ENCODE measurements at regions not wholly inside any gene's neighbourhood (a gene's known extent, or its start where the extent isn't known, plus 50 kb on each side); places are given as distances from the start of the nearest gene placed in this dataset.

DNA sequence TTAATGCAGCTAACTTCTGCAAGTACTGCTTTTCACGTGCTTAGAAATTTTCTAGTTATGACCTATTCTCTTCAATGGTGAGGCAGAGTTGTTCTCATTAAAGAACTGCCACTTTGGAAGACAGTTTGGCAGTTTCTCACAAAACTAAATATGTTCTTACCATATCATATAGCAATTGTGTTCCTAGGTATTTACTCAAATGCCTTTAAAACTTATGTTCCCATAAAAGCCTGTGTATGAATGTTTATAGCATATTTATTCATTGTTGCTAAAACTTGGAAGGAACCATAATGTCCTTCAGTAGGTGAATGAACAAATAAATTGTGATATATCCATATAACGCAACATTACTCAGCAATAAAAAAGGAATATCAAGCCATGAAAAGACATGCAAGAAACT, 555.1 kb upstream of the POT1 start:
- DNase-seq (ENCODE audit: low spot score in 2 of 2), result no peak
- intact Hi-C loops (cut with DNase I; ENCODE audit: low total_unique reads), result no loop called here
- TF ChIP-seq, protein P1, sequence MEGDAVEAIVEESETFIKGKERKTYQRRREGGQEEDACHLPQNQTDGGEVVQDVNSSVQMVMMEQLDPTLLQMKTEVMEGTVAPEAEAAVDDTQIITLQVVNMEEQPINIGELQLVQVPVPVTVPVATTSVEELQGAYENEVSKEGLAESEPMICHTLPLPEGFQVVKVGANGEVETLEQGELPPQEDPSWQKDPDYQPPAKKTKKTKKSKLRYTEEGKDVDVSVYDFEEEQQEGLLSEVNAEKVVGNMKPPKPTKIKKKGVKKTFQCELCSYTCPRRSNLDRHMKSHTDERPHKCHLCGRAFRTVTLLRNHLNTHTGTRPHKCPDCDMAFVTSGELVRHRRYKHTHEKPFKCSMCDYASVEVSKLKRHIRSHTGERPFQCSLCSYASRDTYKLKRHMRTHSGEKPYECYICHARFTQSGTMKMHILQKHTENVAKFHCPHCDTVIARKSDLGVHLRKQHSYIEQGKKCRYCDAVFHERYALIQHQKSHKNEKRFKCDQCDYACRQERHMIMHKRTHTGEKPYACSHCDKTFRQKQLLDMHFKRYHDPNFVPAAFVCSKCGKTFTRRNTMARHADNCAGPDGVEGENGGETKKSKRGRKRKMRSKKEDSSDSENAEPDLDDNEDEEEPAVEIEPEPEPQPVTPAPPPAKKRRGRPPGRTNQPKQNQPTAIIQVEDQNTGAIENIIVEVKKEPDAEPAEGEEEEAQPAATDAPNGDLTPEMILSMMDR (IDR thresholded peaks at IDR 0.05), result no peak
- no peak for TF ChIP-seq POLR2A (IDR thresholded peaks at IDR 0.05)
- no peak overlapping the region for H3K4me3 ChIP-seq (ENCODE audit: low read depth, poor library complexity, severe bottlenecking)
- WGBS, 2 donors, result 87 to 90% methylated on average over 2 of the region's 2 CpGs

DNA sequence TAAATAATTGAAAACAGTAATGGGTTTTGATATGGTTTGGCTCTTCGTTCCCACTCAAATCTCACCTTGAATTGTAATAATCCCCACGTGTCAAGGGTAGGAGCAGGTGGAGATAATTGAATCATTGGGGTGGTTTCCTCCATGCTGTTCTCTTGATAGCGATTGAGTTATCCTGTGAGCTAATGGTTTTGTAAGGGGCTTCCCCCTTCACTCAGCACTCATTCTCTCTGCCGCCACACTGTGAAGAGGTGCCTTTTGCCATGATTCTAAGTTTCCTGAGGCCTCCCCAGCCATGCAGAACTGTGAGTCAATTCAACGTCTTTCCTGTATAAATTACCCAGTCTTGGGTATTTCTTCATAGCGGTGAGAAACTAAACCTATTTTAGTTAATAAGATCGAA, 551.7 kb upstream of the POT1 start:
- intact Hi-C loops (cut with DNase I; ENCODE audit: low total_unique reads), result no loop called here
- no peak for TF ChIP-seq POLR2A (IDR thresholded peaks at IDR 0.05)
- TF ChIP-seq, protein P1 (IDR thresholded peaks at IDR 0.05), result no peak
- WGBS, 2 donors, result 84 to 86% methylated on average over 7 of the region's 7 CpGs
- H3K4me3 ChIP-seq (ENCODE audit: low read depth, poor library complexity, severe bottlenecking), result no peak overlapping the region
- DNase-seq (ENCODE audit: low spot score in 2 of 2), result no peak

DNA sequence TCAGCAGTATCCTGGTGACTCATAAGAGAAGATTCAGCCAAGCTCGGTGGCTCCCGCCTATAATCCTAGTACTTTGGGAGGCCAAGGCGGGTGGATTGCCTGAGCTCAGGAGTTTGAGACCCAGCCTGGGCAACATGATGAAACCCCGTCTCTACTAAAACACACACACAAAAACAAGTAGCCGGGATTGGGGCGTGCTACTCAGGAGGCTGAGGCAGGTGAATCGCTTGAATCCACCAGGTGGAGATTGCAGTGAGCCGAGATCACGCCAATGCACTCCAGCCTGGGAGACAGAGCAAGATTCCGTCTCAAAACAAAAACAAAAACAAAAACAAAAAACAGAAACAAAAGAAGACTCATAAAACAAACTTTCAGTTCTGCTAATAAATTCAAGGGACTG, 551.1 kb upstream of the POT1 start:
- no peak for DNase-seq (ENCODE audit: low spot score in 2 of 2)
- WGBS, 2 donors, result 93 to 94% methylated on average over 10 of the region's 10 CpGs
- no peak overlapping the region for H3K4me3 ChIP-seq (ENCODE audit: low read depth, poor library complexity, severe bottlenecking)
- TF ChIP-seq, protein P1 (IDR thresholded peaks at IDR 0.05), result no peak
- no peak for TF ChIP-seq POLR2A (IDR thresholded peaks at IDR 0.05)
- intact Hi-C loops (cut with DNase I; ENCODE audit: low total_unique reads), result no loop called here

DNA sequence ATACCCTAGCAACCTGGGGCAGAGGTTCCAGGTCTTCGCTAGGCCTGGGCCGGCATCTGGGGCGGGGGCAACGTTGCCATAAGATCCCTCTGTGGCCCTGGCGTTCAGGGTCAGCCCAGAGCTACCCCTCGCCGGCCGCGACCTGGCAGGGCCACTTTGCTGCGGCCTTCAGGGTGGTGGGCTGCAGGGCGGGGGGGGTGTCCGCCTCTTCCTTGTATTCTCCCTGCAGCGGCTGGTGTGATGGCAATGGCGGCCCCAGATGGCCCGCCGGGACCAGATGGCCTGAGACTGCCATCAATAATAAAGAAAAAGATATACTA, 539.2 kb upstream of the POT1 start:
- 94% methylated on average over 10 to 16 of the region's 16 CpGs for WGBS, 2 donors
- no peak for DNase-seq (ENCODE audit: low spot score in 2 of 2)
- no peak overlapping the region for H3K4me3 ChIP-seq (ENCODE audit: low read depth, poor library complexity, severe bottlenecking)
- intact Hi-C loops (cut with DNase I; ENCODE audit: low total_unique reads), result no loop called here
- no peak for TF ChIP-seq POLR2A (IDR thresholded peaks at IDR 0.05)
- TF ChIP-seq, protein P1 (IDR thresholded peaks at IDR 0.05), result no peak

DNA sequence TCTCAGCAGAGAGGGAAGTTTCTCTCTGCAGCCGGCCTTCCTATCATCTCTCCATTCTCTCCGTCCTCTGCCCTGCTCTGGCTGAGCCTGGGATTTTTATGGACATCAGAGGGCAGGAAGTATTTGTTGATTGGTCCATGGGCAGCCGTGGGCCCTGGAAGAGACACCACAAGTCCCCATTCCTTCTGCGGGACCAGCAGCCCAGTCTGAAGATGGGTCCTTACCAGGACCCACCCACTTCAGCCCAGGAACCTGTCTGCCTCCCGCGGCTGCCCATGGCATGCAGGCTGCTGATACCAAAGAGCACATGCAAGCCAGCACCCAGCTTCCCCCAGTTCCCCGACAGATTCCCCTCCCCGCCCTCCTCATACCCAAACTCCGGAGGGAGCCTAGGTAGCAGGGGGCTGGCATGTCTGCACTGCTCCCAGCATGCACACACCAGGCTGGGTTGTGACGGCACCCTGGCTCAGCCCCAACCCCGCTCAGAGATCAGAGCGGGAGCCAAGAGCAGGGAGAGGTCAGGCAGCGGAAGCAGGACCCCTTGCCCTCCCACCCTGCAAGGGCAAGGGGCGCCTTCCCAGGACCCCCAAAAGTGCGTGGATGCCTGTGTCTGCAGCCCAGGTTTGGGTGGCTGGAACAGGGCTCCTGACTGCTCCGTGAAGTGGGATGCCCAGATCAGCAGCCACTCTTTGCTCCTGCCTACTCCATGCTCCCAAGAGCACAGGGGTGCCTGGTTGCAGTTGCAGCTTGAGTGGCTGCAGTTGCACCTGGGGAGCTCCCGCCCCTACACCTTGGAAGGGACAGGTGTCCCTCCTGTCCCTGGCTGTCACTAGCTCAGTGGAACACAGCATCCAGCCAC, 538.6 kb upstream of the POT1 start:
- no peak overlapping the region for H3K4me3 ChIP-seq (ENCODE audit: low read depth, poor library complexity, severe bottlenecking)
- TF ChIP-seq, protein P1 (IDR thresholded peaks at IDR 0.05), result no peak
- no peak for TF ChIP-seq POLR2A (IDR thresholded peaks at IDR 0.05)
- intact Hi-C loops (cut with DNase I; ENCODE audit: low total_unique reads), result no loop called here
- 78 to 82% methylated on average over 8 to 14 of the region's 17 CpGs for WGBS, 2 donors
- no peak for DNase-seq (ENCODE audit: low spot score in 2 of 2)

DNA sequence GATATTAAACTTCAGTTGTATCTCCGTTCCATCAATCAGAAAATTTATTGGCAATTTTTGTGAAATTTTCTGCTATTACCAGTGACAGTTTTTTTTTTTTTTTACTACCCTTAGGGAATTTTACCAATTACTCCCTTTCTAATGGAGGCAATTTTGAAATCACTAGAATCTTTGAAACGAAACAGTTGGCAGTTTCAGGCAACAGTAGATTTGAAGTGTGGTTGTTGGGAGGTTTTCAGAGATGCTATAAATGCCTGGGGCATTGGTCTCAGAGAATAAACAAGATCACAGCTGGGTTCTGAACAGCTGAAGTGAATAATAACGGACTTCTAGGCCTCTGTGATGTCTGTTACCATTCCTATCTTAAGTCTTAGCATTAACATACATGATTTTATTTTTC, 535.9 kb upstream of the POT1 start:
- intact Hi-C loops (cut with DNase I; ENCODE audit: low total_unique reads), result no loop called here
- 54 to 59% methylated on average over 3 of the region's 3 CpGs for WGBS, 2 donors
- DNase-seq (ENCODE audit: low spot score in 2 of 2), result no peak

More for the DNA sequence above, 535.9 kb upstream of the POT1 start:
- H3K4me3 ChIP-seq (ENCODE audit: low read depth, poor library complexity, severe bottlenecking), result no peak overlapping the region
- TF ChIP-seq, protein P1 (IDR thresholded peaks at IDR 0.05), result no peak
- TF ChIP-seq POLR2A (IDR thresholded peaks at IDR 0.05), result no peak
